ENCODE measurements at regions not wholly inside any gene's neighbourhood (a gene's known extent, or its start where the extent isn't known, plus 50 kb on each side); places are given as distances from the start of the nearest gene placed in this dataset.
A peak's percentile ranks its signal among the peaks of the same experiment; 100 is the strongest.

GRCh38 chr10:131537281-131537680 lies 225.8 kb upstream of the TCERG1L start:
- DNase-seq: no peak
- Histone ChIP-seq H3K4me3 (no peak overlapping the region), H3K9me3 (no peaks in the 10 kb centered on the region), H3K27me3 (no peaks in the 10 kb centered on the region), H3K27ac (no peak overlapping the region), H3K4me1 (no peaks in the 10 kb centered on the region), H3K36me3 (no peaks in the 10 kb centered on the region)
- TF ChIP-seq POLR2A (IDR thresholded peaks at IDR 0.05): no peak
- TF ChIP-seq CTCF (IDR thresholded peaks at IDR 0.05): no peak

- H3K27ac ChIP-seq: no peak overlapping the region
- no peak overlapping the region for H3K4me3 ChIP-seq
- H3K36me3 ChIP-seq: no peaks in the 10 kb centered on the region
- H3K27me3 ChIP-seq: no peaks in the 10 kb centered on the region
- no peak for DNase-seq
- H3K9me3 ChIP-seq: no peaks in the 10 kb centered on the region
- TF ChIP-seq CTCF (IDR thresholded peaks at IDR 0.05) (no peak), POLR2A (IDR thresholded peaks at IDR 0.05) (no peak)
- H3K4me1 ChIP-seq: no peaks in the 10 kb centered on the region
Observed at GRCh38 chr10:131544495-131544894, 233.0 kb upstream of the TCERG1L start.

- DNase-seq: peak in 1 of 3 donors; percentile 9
- H3K27ac ChIP-seq: no peak overlapping the region
- no peaks in the 10 kb centered on the region for H3K27me3 ChIP-seq
- H3K9me3 ChIP-seq: no peaks in the 10 kb centered on the region
- no peaks in the 10 kb centered on the region for H3K4me1 ChIP-seq
- no peaks in the 10 kb centered on the region for H3K36me3 ChIP-seq
- TF ChIP-seq POLR2A (IDR thresholded peaks at IDR 0.05): no peak
- no peak for TF ChIP-seq CTCF (IDR thresholded peaks at IDR 0.05)
- H3K4me3 ChIP-seq: no peak overlapping the region
Observed at GRCh38 chr10:131546086-131546810, 234.7 kb upstream of the TCERG1L start.

- Histone ChIP-seq H3K4me1 (no peaks in the 10 kb centered on the region), H3K36me3 (no peaks in the 10 kb centered on the region), H3K9me3 (no peaks in the 10 kb centered on the region), H3K4me3 (no peak overlapping the region), H3K27ac (no peak overlapping the region), H3K27me3 (no peaks in the 10 kb centered on the region)
- peak in 1 of 3 donors; percentile 5 for DNase-seq
- TF ChIP-seq CTCF (IDR thresholded peaks at IDR 0.05) (no peak), POLR2A (IDR thresholded peaks at IDR 0.05) (no peak)
Observed at GRCh38 chr10:131547129-131547799, 235.7 kb upstream of the TCERG1L start.

- DNase-seq: peak in 1 of 3 donors; percentile 5
- Histone ChIP-seq H3K4me3 (no peak overlapping the region), H3K9me3 (no peaks in the 10 kb centered on the region), H3K36me3 (no peaks in the 10 kb centered on the region), H3K4me1 (no peaks in the 10 kb centered on the region), H3K27ac (no peak overlapping the region), H3K27me3 (no peaks in the 10 kb centered on the region)
- no peak for TF ChIP-seq CTCF (IDR thresholded peaks at IDR 0.05)
Observed at GRCh38 chr10:131548176-131548575, 236.7 kb upstream of the TCERG1L start.

Data from Peyer's patch (tissue), 4 donors.